Lower lobe of right lung (tissue), 2 donors: ENCODE measurements at regions not wholly inside any gene's neighbourhood (a gene's known extent, or its start where the extent isn't known, plus 50 kb on each side); places are given as distances from the start of the nearest gene placed in this dataset.

Experiments
- ATAC-seq, 2 donors: fragments of 200-7000 bp; cut with Tn5 transposase; one replicate each; pipeline ENCODE4 v1.9.1; 2020 to 2022; ENCODE audit warnings: mild to moderate bottlenecking in 2 of 2, moderate library complexity in 2 of 2
- DNase-seq: peaks from one replicate; pipeline ENCODE4 v3.0.0-alpha.2; 2020
- H3K27ac ChIP-seq: fragments of 200-600 bp; one replicate; pipeline ENCODE4 v1.8.0; 2022
- H3K27me3 ChIP-seq: fragments of 200-600 bp; one replicate; pipeline ENCODE4 v1.8.0; 2022; ENCODE audit warnings: low read depth
- H3K36me3 ChIP-seq: fragments of 200-600 bp; one replicate; pipeline ENCODE4 v1.8.0; 2022; ENCODE audit warnings: mild to moderate bottlenecking
- H3K4me1 ChIP-seq: fragments of 200-600 bp; one replicate; pipeline ENCODE4 v1.8.0; 2022
- H3K4me3 ChIP-seq: fragments of 200-600 bp; one replicate; pipeline ENCODE4 v1.8.0; 2022; ENCODE audit warnings: mild to moderate bottlenecking
- H3K9me3 ChIP-seq: fragments of 200-600 bp; one replicate; pipeline ENCODE4 v1.8.0; 2022
- CTCF ChIP-seq: fragments of 200-600 bp; IDR thresholded peaks from one replicate; pipeline ENCODE4 v1.8.0; 2022; ENCODE audit warnings: antibody characterized with exemption, mild to moderate bottlenecking
- intact Hi-C: fragments of 100-400 bp; cut with DNase I; formaldehyde crosslinking; loops from one replicate; pipeline ENCODE4 v1.11.0; 2022
- donor health status: DM: no; HTN: yes; CAD: no; lungs with severe emphysema.

DNA sequence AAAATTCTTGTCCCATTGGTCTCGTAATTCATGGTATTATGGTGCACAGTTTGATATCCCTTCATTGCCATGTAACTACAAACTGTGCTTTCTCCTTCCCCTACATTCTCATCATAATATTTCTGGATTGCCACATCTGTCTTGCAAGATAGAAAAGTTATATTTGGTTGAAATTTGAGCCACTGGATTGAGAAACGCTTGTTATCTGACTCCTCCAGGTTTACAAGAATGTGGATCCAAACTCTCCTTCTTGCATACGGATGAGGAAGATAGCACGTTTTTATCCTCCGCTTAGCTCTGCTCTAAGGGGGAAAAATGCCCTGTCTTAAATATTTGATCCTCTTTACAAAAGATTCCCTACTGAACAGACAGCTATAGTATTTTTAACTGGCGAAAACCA is 438.2 kb downstream of the TSN start:
- Histone ChIP-seq H3K27ac (no peak overlapping the region), H3K9me3 (no peaks in the 10 kb centered on the region), H3K27me3 (no peaks in the 10 kb centered on the region), H3K4me1 (no peaks in the 10 kb centered on the region), H3K36me3 (no peaks in the 10 kb centered on the region), H3K4me3 (no peak overlapping the region)
- DNase-seq, result no peak
- ATAC-seq, result no peak
- intact Hi-C loops, result no loop called here
- no peak for TF ChIP-seq CTCF

- H3K36me3 ChIP-seq, result no peaks in the 10 kb centered on the region
- no peaks in the 10 kb centered on the region for H3K9me3 ChIP-seq
- DNase-seq (no peak), ATAC-seq (no peak)
- no peak overlapping the region for H3K27ac ChIP-seq
- intact Hi-C loops, result no loop called here
- H3K4me3 ChIP-seq, result no peak overlapping the region
- TF ChIP-seq CTCF, result no peak
- no peaks in the 10 kb centered on the region for H3K27me3 ChIP-seq
- H3K4me1 ChIP-seq, result no peaks in the 10 kb centered on the region
Measured at GRCh38 chr2:122194546-122194945, 439.1 kb downstream of the TSN start.

GRCh38 chr2:122203523-122203922 is 448.1 kb downstream of the TSN start:
- H3K36me3 ChIP-seq, result no peaks in the 10 kb centered on the region
- no peak overlapping the region for H3K4me3 ChIP-seq
- H3K27me3 ChIP-seq, result no peaks in the 10 kb centered on the region
- no peak for ATAC-seq
- H3K4me1 ChIP-seq, result no peaks in the 10 kb centered on the region
- intact Hi-C loops, result no loop called here
- no peak for DNase-seq
- no peak overlapping the region for H3K27ac ChIP-seq
- TF ChIP-seq CTCF, result no peak
- H3K9me3 ChIP-seq, result no peaks in the 10 kb centered on the region

DNA sequence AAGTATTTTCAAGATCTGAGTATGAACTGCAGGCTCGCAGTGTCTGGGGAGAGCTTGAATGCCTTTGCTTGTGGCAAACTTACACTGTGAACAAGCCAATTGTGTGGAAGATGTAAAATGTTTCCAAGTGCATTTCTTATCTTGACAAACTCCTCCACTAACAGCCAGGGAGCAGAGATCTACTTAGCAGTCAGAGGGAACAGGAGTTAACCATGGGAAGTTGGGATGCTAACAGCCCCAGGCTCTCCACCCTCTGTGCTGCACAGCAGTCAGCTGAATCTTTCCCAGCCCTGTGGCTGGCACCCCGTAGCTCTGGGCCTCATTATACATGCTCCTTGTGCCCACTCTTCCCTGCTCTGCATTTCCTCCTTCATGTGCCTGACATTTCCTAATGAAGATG is 450.2 kb downstream of the TSN start:
- DNase-seq (no peak), ATAC-seq (no peak)
- Histone ChIP-seq H3K4me1 (no peaks in the 10 kb centered on the region), H3K9me3 (no peaks in the 10 kb centered on the region), H3K36me3 (no peaks in the 10 kb centered on the region), H3K27ac (no peak overlapping the region), H3K4me3 (no peak overlapping the region), H3K27me3 (no peaks in the 10 kb centered on the region)
- TF ChIP-seq CTCF, result no peak
- intact Hi-C loops, result no loop called here

GRCh38 chr2:122206101-122206500 is 450.6 kb downstream of the TSN start:
- Histone ChIP-seq H3K27me3 (no peaks in the 10 kb centered on the region), H3K27ac (no peak overlapping the region), H3K4me1 (no peaks in the 10 kb centered on the region), H3K36me3 (no peaks in the 10 kb centered on the region), H3K4me3 (no peak overlapping the region), H3K9me3 (no peaks in the 10 kb centered on the region)
- intact Hi-C loops, result no loop called here
- ATAC-seq (no peak), DNase-seq (no peak)
- no peak for TF ChIP-seq CTCF

DNA sequence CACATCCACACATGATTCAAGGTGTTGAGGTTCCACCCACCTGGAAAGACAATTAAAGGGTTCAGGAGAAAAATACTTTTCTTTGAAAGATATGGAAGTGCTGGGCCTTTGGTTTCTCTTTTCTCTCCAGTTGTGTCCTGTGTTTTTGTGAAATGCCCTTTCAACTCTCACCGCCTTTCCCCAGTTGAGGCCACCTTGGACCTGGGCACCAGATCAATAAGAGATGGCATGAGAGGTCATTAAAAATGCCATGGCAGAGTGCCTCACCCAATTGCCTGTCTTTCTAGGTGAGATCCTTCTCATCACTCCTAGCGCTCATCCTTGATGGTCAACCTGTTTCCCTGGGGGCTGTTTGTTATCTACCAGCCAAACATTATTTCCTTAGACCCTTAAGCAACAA is 453.9 kb downstream of the TSN start:
- intact Hi-C loops, result no loop called here
- Histone ChIP-seq H3K9me3 (no peaks in the 10 kb centered on the region), H3K4me3 (no peak overlapping the region), H3K4me1 (no peaks in the 10 kb centered on the region), H3K36me3 (no peaks in the 10 kb centered on the region), H3K27ac (no peak overlapping the region), H3K27me3 (no peaks in the 10 kb centered on the region)
- DNase-seq, result no peak
- no peak for TF ChIP-seq CTCF
- no peak for ATAC-seq
